ENCODE measurements at regions not wholly inside any gene's neighbourhood (a gene's known extent, or its start where the extent isn't known, plus 50 kb on each side); places are given as distances from the start of the nearest gene placed in this dataset.

DNA sequence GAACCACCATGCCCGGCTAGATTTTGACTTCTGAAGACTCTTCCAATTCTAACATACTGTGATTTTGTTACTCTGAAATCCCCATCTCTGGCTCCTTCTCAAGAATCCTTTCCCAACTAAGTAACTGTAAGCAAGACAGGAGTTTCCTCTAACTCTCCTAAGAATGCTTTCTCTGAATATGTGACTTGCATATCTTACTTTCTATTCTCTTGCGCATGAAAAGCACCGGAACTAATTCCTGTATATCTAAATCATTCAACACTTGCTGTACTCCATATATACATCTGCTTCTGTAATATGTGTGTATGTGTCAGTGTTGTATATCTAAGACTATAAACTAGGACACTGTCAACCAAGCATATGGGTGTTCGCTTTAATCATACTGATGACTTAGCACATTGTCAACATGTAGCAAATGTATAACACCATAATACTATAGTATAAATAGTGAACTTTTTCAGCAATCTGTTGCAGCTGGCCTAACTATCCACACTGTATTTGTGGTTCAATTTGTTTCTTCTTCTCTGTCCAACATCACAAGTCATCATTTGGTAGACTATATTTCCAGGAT, 108.1 kb upstream of the PRDM1 start:
- H3K9ac ChIP-seq (ENCODE audit: insufficient read length, low read depth) = no peak overlapping the region
- H3K4me3 ChIP-seq (ENCODE audit: insufficient read length, low read depth) = no peak overlapping the region
- H3K4me1 ChIP-seq (ENCODE audit: insufficient read depth, insufficient read length) = no peaks in the 10 kb centered on the region
- H3K36me3 ChIP-seq (ENCODE audit: insufficient read depth, insufficient read length, low read length) = no peaks in the 10 kb centered on the region
- DNase-seq (ENCODE audit: low read depth, low spot score) = no peak
- H3K9me3 ChIP-seq (ENCODE audit: insufficient read depth, low read length) = peaks cover 3% of the 10 kb centered on the region
- H3K27me3 ChIP-seq (ENCODE audit: insufficient read depth, insufficient read length) = peaks cover 35% of the 10 kb centered on the region
- TF ChIP-seq YY1 (IDR thresholded peaks at IDR 0.05; ENCODE audit: insufficient read depth, insufficient read length) = no peak
- no peak for TF ChIP-seq SUZ12 (IDR thresholded peaks at IDR 0.05; ENCODE audit: extremely low read depth, insufficient read depth, insufficient read length)
- no peak for TF ChIP-seq ZNF274 (IDR thresholded peaks at IDR 0.05; ENCODE audit: low read depth, low read length)

- Histone ChIP-seq H3K9me3 (ENCODE audit: insufficient read depth, low read length) (peaks cover 12% of the 10 kb centered on the region), H3K36me3 (ENCODE audit: insufficient read depth, insufficient read length, low read length) (no peaks in the 10 kb centered on the region), H3K27me3 (ENCODE audit: insufficient read depth, insufficient read length) (peaks cover 7% of the 10 kb centered on the region), H3K4me3 (ENCODE audit: insufficient read length, low read depth) (no peak overlapping the region), H3K4me1 (ENCODE audit: insufficient read depth, insufficient read length) (no peaks in the 10 kb centered on the region), H3K9ac (ENCODE audit: insufficient read length, low read depth) (no peak overlapping the region)
- no peak for DNase-seq (ENCODE audit: low read depth, low spot score)
- TF ChIP-seq YY1 (IDR thresholded peaks at IDR 0.05; ENCODE audit: insufficient read depth, insufficient read length) (no peak), SUZ12 (IDR thresholded peaks at IDR 0.05; ENCODE audit: extremely low read depth, insufficient read depth, insufficient read length) (no peak), ZNF274 (IDR thresholded peaks at IDR 0.05; ENCODE audit: low read depth, low read length) (no peak)
Observed at GRCh38 chr6:105974986-105975385, 111.2 kb upstream of the PRDM1 start.

- Histone ChIP-seq H3K9ac (ENCODE audit: insufficient read length, low read depth) (no peak overlapping the region), H3K4me1 (ENCODE audit: insufficient read depth, insufficient read length) (no peaks in the 10 kb centered on the region), H3K9me3 (ENCODE audit: insufficient read depth, low read length) (peaks cover 12% of the 10 kb centered on the region), H3K4me3 (ENCODE audit: insufficient read length, low read depth) (no peak overlapping the region), H3K36me3 (ENCODE audit: insufficient read depth, insufficient read length, low read length) (no peaks in the 10 kb centered on the region), H3K27me3 (ENCODE audit: insufficient read depth, insufficient read length) (no peaks in the 10 kb centered on the region)
- DNase-seq (ENCODE audit: low read depth, low spot score) = no peak
- no peak for TF ChIP-seq ZNF274 (IDR thresholded peaks at IDR 0.05; ENCODE audit: low read depth, low read length)
- TF ChIP-seq YY1 (IDR thresholded peaks at IDR 0.05; ENCODE audit: insufficient read depth, insufficient read length) = no peak
- TF ChIP-seq SUZ12 (IDR thresholded peaks at IDR 0.05; ENCODE audit: extremely low read depth, insufficient read depth, insufficient read length) = no peak
Observed at GRCh38 chr6:105972440-105972839, 113.7 kb upstream of the PRDM1 start.

DNA sequence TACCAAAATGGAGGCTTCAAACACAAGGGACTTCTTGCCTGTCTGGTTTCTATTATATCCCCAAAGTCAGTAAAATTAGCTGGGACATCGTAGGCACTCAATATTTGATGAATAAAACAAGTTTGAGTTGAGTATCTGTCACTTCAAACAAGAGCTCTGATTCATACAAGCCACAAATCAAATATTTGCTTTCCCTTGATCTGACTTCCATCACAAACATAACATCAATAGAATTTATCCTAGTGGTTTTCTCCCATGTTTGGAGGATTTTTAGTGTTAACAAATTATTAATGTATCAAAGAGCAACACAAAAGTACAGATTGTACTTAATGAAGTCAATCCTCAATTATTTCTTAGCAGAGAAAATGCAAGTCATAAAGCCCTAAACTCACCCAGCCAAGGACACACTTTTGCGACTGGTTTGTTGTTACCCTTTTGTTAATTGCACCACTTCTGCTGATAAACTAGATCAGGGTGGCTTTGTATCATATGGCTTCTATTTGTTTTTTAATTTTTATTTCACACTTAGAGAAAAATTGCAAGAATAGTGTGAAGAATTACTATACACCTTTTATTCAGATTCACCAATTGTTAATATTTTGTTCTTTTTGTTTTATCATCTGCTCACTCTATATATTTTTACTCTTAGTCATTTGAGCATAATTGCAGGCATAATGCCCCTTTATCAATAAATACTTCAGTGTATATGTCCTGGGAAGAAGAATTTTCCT, 117.4 kb upstream of the PRDM1 start:
- DNase-seq (ENCODE audit: low read depth, low spot score) = no peak
- H3K9ac ChIP-seq (ENCODE audit: insufficient read length, low read depth) = no peak overlapping the region
- H3K4me1 ChIP-seq (ENCODE audit: insufficient read depth, insufficient read length) = no peaks in the 10 kb centered on the region
- no peaks in the 10 kb centered on the region for H3K27me3 ChIP-seq (ENCODE audit: insufficient read depth, insufficient read length)
- H3K36me3 ChIP-seq (ENCODE audit: insufficient read depth, insufficient read length, low read length) = no peaks in the 10 kb centered on the region
- peaks cover 12% of the 10 kb centered on the region for H3K9me3 ChIP-seq (ENCODE audit: insufficient read depth, low read length)
- H3K4me3 ChIP-seq (ENCODE audit: insufficient read length, low read depth) = no peak overlapping the region
- TF ChIP-seq YY1 (IDR thresholded peaks at IDR 0.05; ENCODE audit: insufficient read depth, insufficient read length) (no peak), ZNF274 (IDR thresholded peaks at IDR 0.05; ENCODE audit: low read depth, low read length) (no peak)

GRCh38 chr6:105967917-105968602, 118.1 kb upstream of the PRDM1 start:
- H3K9me3 ChIP-seq (ENCODE audit: insufficient read depth, low read length) = peaks cover 9% of the 10 kb centered on the region
- H3K4me3 ChIP-seq (ENCODE audit: insufficient read length, low read depth) = no peak overlapping the region
- no peaks in the 10 kb centered on the region for H3K27me3 ChIP-seq (ENCODE audit: insufficient read depth, insufficient read length)
- H3K9ac ChIP-seq (ENCODE audit: insufficient read length, low read depth) = no peak overlapping the region
- no peaks in the 10 kb centered on the region for H3K4me1 ChIP-seq (ENCODE audit: insufficient read depth, insufficient read length)
- DNase-seq (ENCODE audit: low read depth, low spot score) = no peak
- no peaks in the 10 kb centered on the region for H3K36me3 ChIP-seq (ENCODE audit: insufficient read depth, insufficient read length, low read length)
- TF ChIP-seq YY1 (IDR thresholded peaks at IDR 0.05; ENCODE audit: insufficient read depth, insufficient read length) (no peak), ZNF274 (IDR thresholded peaks at IDR 0.05; ENCODE audit: low read depth, low read length) (no peak), SUZ12 (IDR thresholded peaks at IDR 0.05; ENCODE audit: extremely low read depth, insufficient read depth, insufficient read length) (no peak)

DNA sequence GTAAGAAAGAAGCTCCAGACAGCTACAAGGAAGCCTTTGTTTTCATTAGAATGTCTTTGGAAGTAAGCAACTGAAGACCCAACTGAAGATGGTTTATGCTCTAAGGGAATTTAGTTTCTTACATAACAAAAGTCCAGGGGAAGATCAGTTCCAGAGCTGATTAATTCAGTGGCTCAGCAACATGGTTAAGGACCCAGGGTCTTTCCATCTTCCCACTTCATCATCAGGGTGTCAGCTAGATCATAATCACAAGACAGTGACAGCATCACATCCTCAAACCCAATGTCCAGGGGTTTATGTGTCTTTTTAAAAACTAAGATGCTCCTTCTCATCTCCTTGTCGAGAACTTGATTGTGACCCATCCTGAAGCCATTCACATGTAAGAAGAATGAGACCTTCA, 119.7 kb upstream of the PRDM1 start:
- TF ChIP-seq ZNF274 (IDR thresholded peaks at IDR 0.05; ENCODE audit: low read depth, low read length) = no peak
- TF ChIP-seq YY1 (IDR thresholded peaks at IDR 0.05; ENCODE audit: insufficient read depth, insufficient read length) = no peak
- TF ChIP-seq SUZ12 (IDR thresholded peaks at IDR 0.05; ENCODE audit: extremely low read depth, insufficient read depth, insufficient read length) = no peak
- no peak overlapping the region for H3K9ac ChIP-seq (ENCODE audit: insufficient read length, low read depth)
- H3K36me3 ChIP-seq (ENCODE audit: insufficient read depth, insufficient read length, low read length) = no peaks in the 10 kb centered on the region
- DNase-seq (ENCODE audit: low read depth, low spot score) = no peak
- H3K27me3 ChIP-seq (ENCODE audit: insufficient read depth, insufficient read length) = no peaks in the 10 kb centered on the region
- H3K4me1 ChIP-seq (ENCODE audit: insufficient read depth, insufficient read length) = no peaks in the 10 kb centered on the region
- no peak overlapping the region for H3K4me3 ChIP-seq (ENCODE audit: insufficient read length, low read depth)
- H3K9me3 ChIP-seq (ENCODE audit: insufficient read depth, low read length) = no peaks in the 10 kb centered on the region
